HepG2 (cell line): ENCODE measurements at regions not wholly inside any gene's neighbourhood (a gene's known extent, or its start where the extent isn't known, plus 50 kb on each side); places are given as distances from the start of the nearest gene placed in this dataset.

Source experiments
- ATAC-seq: fragments of 200-7000 bp; cut with Tn5 transposase; 3 replicates; pipeline ENCODE4 v1.9.1; 2020; ENCODE audit warnings: mild to moderate bottlenecking, moderate library complexity
- BruUV-seq: library from RNA; stranded (reverse); fragments of 400-500 nt; replicated peaks from 2 replicates; lab custom pipeline; 2021; lab: Mats Ljungman, UMichigan
- CTCF ChIA-PET: fragments of 300-600 bp; formaldehyde crosslinking; extraction: SDS; loops from one replicate; lab custom pipeline; 2021; ENCODE audit warnings: low total read pairs, inconsistent platforms, low intra/inter-chr PET ratio; lab: Yijun Ruan, JAX
- POLR2A ChIA-PET: fragments of 350-600 bp; sonication (Branson Sonifier 250); formaldehyde crosslinking; loops from one replicate; lab custom pipeline; 2020; ENCODE audit warnings: antibody characterized with exemption, inconsistent platforms; lab: Yijun Ruan, JAX
- DNase-seq: peaks from one replicate; pipeline ENCODE4 v3.0.0-alpha.2; 2015; ENCODE audit warnings: low spot score
- FAIRE-seq: peaks from 3 replicates; lab custom pipeline; 2011; peaks lifted over from hg19 to GRCh38; lab: Jason Lieb, UNC
- H2AFZ ChIP-seq: one replicate; pipeline ENCODE4 v1.6.1; 2011; ENCODE audit warnings: low read length, inconsistent platforms
- H3K27ac ChIP-seq: fragments of 300-600 bp; 3 replicates; pipeline ENCODE4 v1.8.0; 2011; ENCODE audit warnings: mixed run types, mild to moderate bottlenecking, mixed read lengths, low read length, inconsistent platforms; ENCODE audit not compliant: insufficient read depth; ENCODE audit errors: extremely low read length
- H3K27me3 ChIP-seq, 2 experiments: fragments of 200-600 bp in 1 of 2; 2 replicates in 1 of 2; 3 replicates in 1 of 2; pipeline versions ENCODE4 v1.6.0 to v1.8.0; 2011; ENCODE audit warnings: low read length in 2 of 2, mild to moderate bottlenecking in 2 of 2, moderate library complexity in 2 of 2, inconsistent platforms in 1 of 2; ENCODE audit not compliant: insufficient read depth in 2 of 2, control insufficient read depth in 1 of 2
- H3K36me3 ChIP-seq, 2 experiments: fragments of 200-600 bp in 1 of 2; replicated peaks in 1 of 2; 2 replicates in 1 of 2; 3 replicates in 1 of 2; pipeline versions ENCODE4 v1.5.1 to v1.8.0; 2011; ENCODE audit warnings: low read length in 2 of 2, inconsistent platforms in 1 of 2; ENCODE audit not compliant: insufficient read depth in 2 of 2, control insufficient read depth in 1 of 2
- H3K4me1 ChIP-seq: 2 replicates; pipeline ENCODE4 v1.5.1; 2012; ENCODE audit warnings: low read length, inconsistent platforms; ENCODE audit not compliant: insufficient read depth
- H3K4me2 ChIP-seq: 2 replicates; pipeline ENCODE4 v1.6.0; 2011; ENCODE audit warnings: low read depth, low read length, inconsistent platforms
- H3K4me3 ChIP-seq, 3 experiments: fragments of 200-600 bp in 1 of 3; sonication (generic), shearing (Covaris generic) in 1 of 3; replicated peaks in 1 of 3; 2 replicates each; pipeline ENCODE4 v1.5.1; 2011 to 2016; ENCODE audit warnings: low read length in 3 of 3, inconsistent platforms in 2 of 3, low read depth in 2 of 3, mild to moderate bottlenecking in 2 of 3, control low read depth in 1 of 3, mixed read lengths in 1 of 3; ENCODE audit not compliant: insufficient read depth in 1 of 3
- H3K79me2 ChIP-seq: one replicate; pipeline ENCODE4 v1.6.1; 2011; ENCODE audit warnings: low read length, inconsistent platforms; ENCODE audit not compliant: insufficient read depth
- H3K9ac ChIP-seq: 2 replicates; pipeline ENCODE4 v1.6.0; 2011; ENCODE audit warnings: mild to moderate bottlenecking, low read depth, low read length, inconsistent platforms; ENCODE audit not compliant: insufficient read depth
- H3K9me3 ChIP-seq: 2 replicates; pipeline ENCODE4 v1.5.1; 2012; ENCODE audit warnings: mild to moderate bottlenecking, low read length
- H4K20me1 ChIP-seq: 2 replicates; pipeline ENCODE4 v1.6.0; 2011; ENCODE audit warnings: inconsistent platforms, mild to moderate bottlenecking, low read length, moderate library complexity; ENCODE audit not compliant: insufficient read depth
- ATM ChIP-seq: fragments of 450-650 bp; IDR thresholded peaks from 2 replicates; pipeline ENCODE4 v1.7.1; 2017; ENCODE audit warnings: mild to moderate bottlenecking, borderline replicate concordance
- KAT2B ChIP-seq: fragments of 150-350 bp; IDR thresholded peaks from 2 replicates; pipeline ENCODE4 v1.6.1; 2014; ENCODE audit warnings: low read depth, low read length, borderline replicate concordance
- KAT7 ChIP-seq: IDR thresholded peaks from 2 replicates; pipeline ENCODE4 v1.6.1; 2018; ENCODE audit warnings: borderline replicate concordance, missing compliant biosample characterization
- ZNF251 ChIP-seq: sonication (generic); formaldehyde crosslinking; IDR thresholded peaks from 2 replicates; pipeline ENCODE4 v1.9.0; 2021; ENCODE audit warnings: mild to moderate bottlenecking, missing genetic modification reagents
- ZNF382 ChIP-seq: sonication (generic); formaldehyde crosslinking; IDR thresholded peaks from 2 replicates; pipeline ENCODE4 v1.5.0; 2020; ENCODE audit warnings: missing genetic modification reagents, mild to moderate bottlenecking, borderline replicate concordance
- ZNF543 ChIP-seq: sonication (generic); formaldehyde crosslinking; IDR thresholded peaks from 2 replicates; pipeline ENCODE4 v1.4.0; 2020; ENCODE audit warnings: mild to moderate bottlenecking, missing genetic modification reagents
- ZNF557 ChIP-seq: sonication (generic); formaldehyde crosslinking; IDR thresholded peaks from 2 replicates; pipeline ENCODE4 v1.4.0; 2020; ENCODE audit warnings: missing genetic modification reagents
- ZNF713 ChIP-seq: sonication (generic); formaldehyde crosslinking; IDR thresholded peaks from 2 replicates; pipeline ENCODE4 v1.4.0; 2020; ENCODE audit warnings: mild to moderate bottlenecking, missing genetic modification reagents
- in situ Hi-C: cut with HindIII; loops from 2 replicates; pipeline ENCODE4 v1.10.0; 2017; ENCODE audit warnings: low pct_unique_long_range_greater_than_20kb; ENCODE audit not compliant: extremely low pct_ligation_motif_present
- intact Hi-C: fragments of 100-400 bp; cut with micrococcal nuclease; formaldehyde crosslinking; loops from one replicate; pipeline ENCODE4 v1.10.0; 2022; ENCODE audit not compliant: unreplicated experiment
- TF ChIP-seq, protein P1 (sequence below): sonication (generic); formaldehyde crosslinking; IDR thresholded peaks from 2 replicates; pipeline ENCODE4 v1.4.0; 2020; ENCODE audit warnings: mild to moderate bottlenecking, missing genetic modification reagents, borderline replicate concordance
- TF ChIP-seq, protein P2 (sequence below): sonication (generic); formaldehyde crosslinking; IDR thresholded peaks from 2 replicates; pipeline ENCODE4 v1.8.0; 2022; ENCODE audit warnings: mild to moderate bottlenecking, missing genetic modification reagents; ENCODE audit not compliant: insufficient replicate concordance

DNA sequence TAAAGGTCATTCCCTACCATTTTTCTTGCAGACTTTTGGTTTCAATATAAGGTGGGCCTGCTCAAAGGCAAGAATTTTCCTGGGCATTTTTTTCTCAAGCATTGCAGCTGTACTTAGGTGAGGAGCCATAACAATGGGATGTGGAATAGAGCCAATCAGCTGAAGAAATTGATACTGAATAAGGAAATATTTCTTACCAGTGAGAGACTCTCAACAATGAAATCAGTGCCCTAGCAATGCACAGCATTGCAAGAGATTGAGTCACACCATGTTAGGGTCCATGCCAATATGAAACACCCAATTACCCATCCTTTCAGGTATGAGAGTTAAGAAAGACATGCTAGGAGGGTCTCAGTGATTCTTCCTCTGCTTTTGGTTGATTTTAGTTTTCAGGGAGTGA is 237.6 kb downstream of the SOX9 start:
- no peak for ATAC-seq
- DNase-seq: no peak
- Histone ChIP-seq H3K9me3 (peaks cover 5% of the 10 kb centered on the region; the same call in 1 of the 2 replicates), H3K79me2 (no peaks in the 10 kb centered on the region), H2AFZ (no peak overlapping the region), H3K4me2 (no peak overlapping the region), H3K27me3 (no peaks in the 10 kb centered on the region), H3K36me3 (no peaks in the 10 kb centered on the region; a peak in 1 of 5 replicates)
- ChIA-PET POLR2A (no interaction called here), CTCF (no interaction called here)
- no TSS peak for BruUV-seq
- FAIRE-seq: no peak
- intact Hi-C loops: no loop called here
- TF ChIP-seq ZNF557 (CRISPR knock-in tag) (no peak), ZNF251 (CRISPR knock-in tag) (no peak), ATM (no peak), KAT7 (CRISPR knock-in tag) (no peak), ZNF543 (CRISPR knock-in tag) (no peak), ZNF713 (no peak), ZNF382 (CRISPR knock-in tag) (no peak), KAT2B (no peak)
- TF ChIP-seq, protein P1, sequence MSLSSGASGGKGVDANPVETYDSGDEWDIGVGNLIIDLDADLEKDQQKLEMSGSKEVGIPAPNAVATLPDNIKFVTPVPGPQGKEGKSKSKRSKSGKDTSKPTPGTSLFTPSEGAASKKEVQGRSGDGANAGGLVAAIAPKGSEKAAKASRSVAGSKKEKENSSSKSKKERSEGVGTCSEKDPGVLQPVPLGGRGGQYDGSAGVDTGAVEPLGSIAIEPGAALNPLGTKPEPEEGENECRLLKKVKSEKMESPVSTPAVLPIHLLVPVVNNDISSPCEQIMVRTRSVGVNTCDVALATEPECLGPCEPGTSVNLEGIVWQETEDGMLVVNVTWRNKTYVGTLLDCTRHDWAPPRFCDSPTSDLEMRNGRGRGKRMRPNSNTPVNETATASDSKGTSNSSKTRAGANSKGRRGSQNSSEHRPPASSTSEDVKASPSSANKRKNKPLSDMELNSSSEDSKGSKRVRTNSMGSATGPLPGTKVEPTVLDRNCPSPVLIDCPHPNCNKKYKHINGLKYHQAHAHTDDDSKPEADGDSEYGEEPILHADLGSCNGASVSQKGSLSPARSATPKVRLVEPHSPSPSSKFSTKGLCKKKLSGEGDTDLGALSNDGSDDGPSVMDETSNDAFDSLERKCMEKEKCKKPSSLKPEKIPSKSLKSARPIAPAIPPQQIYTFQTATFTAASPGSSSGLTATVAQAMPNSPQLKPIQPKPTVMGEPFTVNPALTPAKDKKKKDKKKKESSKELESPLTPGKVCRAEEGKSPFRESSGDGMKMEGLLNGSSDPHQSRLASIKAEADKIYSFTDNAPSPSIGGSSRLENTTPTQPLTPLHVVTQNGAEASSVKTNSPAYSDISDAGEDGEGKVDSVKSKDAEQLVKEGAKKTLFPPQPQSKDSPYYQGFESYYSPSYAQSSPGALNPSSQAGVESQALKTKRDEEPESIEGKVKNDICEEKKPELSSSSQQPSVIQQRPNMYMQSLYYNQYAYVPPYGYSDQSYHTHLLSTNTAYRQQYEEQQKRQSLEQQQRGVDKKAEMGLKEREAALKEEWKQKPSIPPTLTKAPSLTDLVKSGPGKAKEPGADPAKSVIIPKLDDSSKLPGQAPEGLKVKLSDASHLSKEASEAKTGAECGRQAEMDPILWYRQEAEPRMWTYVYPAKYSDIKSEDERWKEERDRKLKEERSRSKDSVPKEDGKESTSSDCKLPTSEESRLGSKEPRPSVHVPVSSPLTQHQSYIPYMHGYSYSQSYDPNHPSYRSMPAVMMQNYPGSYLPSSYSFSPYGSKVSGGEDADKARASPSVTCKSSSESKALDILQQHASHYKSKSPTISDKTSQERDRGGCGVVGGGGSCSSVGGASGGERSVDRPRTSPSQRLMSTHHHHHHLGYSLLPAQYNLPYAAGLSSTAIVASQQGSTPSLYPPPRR: no peak
- TF ChIP-seq, protein P2, sequence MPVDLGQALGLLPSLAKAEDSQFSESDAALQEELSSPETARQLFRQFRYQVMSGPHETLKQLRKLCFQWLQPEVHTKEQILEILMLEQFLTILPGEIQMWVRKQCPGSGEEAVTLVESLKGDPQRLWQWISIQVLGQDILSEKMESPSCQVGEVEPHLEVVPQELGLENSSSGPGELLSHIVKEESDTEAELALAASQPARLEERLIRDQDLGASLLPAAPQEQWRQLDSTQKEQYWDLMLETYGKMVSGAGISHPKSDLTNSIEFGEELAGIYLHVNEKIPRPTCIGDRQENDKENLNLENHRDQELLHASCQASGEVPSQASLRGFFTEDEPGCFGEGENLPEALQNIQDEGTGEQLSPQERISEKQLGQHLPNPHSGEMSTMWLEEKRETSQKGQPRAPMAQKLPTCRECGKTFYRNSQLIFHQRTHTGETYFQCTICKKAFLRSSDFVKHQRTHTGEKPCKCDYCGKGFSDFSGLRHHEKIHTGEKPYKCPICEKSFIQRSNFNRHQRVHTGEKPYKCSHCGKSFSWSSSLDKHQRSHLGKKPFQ (CRISPR knock-in tag): no peak
- TF ChIP-seq, all 625 proteins: peak for 0
- Histone ChIP-seq H3K9ac (no peak overlapping the region), H4K20me1 (no peaks in the 10 kb centered on the region), H3K27ac (no peak overlapping the region), H3K4me1 (peaks cover 44% of the 10 kb centered on the region), H3K4me3 (no peak overlapping the region)
- in situ Hi-C loops: no loop called here
